ENCODE measurements at regions not wholly inside any gene's neighbourhood (a gene's known extent, or its start where the extent isn't known, plus 50 kb on each side); places are given as distances from the start of the nearest gene placed in this dataset.

DNA sequence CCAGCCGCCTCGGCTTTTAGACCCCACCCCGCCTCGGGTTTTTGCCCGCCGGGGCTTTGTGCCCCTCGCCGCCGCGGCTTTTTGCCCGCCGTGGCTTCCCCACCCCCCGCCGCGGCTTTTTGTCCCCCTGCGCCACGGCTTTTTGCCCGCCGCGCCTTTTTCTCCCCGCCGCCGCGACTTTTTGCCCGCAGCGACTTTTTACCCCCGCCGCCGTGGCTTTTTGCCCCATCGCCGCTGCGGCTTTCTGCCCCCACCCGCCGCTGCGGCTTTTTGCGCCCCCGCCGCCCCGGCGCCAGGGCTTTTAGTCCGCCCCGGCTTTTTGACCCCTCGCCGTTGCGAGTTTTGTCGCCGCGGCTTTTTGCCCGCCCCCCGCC lies 474.4 kb downstream of the FAM72C start:
- TF ChIP-seq, protein P1, sequence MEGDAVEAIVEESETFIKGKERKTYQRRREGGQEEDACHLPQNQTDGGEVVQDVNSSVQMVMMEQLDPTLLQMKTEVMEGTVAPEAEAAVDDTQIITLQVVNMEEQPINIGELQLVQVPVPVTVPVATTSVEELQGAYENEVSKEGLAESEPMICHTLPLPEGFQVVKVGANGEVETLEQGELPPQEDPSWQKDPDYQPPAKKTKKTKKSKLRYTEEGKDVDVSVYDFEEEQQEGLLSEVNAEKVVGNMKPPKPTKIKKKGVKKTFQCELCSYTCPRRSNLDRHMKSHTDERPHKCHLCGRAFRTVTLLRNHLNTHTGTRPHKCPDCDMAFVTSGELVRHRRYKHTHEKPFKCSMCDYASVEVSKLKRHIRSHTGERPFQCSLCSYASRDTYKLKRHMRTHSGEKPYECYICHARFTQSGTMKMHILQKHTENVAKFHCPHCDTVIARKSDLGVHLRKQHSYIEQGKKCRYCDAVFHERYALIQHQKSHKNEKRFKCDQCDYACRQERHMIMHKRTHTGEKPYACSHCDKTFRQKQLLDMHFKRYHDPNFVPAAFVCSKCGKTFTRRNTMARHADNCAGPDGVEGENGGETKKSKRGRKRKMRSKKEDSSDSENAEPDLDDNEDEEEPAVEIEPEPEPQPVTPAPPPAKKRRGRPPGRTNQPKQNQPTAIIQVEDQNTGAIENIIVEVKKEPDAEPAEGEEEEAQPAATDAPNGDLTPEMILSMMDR (IDR thresholded peaks at IDR 0.05; ENCODE audit: low read length) = no peak
- no peak for TF ChIP-seq EZH2 (IDR thresholded peaks at IDR 0.05; ENCODE audit: borderline replicate concordance, low read length)

All from OCI-LY1 (cell line).